A204.1 (cell line): ENCODE measurements at regions not wholly inside any gene's neighbourhood (a gene's known extent, or its start where the extent isn't known, plus 50 kb on each side); places are given as distances from the start of the nearest gene placed in this dataset.
"Not testable (repeated sequence)": the region's sequence is repeated elsewhere in the genome, so short reads cannot be mapped to it uniquely, and the experiment has no call there.

ENCODE experiments used
- FAIRE-seq: peaks from 2 replicates; lab custom pipeline; 2012; peaks lifted over from hg19 to GRCh38; lab: Jason Lieb, UNC

DNA sequence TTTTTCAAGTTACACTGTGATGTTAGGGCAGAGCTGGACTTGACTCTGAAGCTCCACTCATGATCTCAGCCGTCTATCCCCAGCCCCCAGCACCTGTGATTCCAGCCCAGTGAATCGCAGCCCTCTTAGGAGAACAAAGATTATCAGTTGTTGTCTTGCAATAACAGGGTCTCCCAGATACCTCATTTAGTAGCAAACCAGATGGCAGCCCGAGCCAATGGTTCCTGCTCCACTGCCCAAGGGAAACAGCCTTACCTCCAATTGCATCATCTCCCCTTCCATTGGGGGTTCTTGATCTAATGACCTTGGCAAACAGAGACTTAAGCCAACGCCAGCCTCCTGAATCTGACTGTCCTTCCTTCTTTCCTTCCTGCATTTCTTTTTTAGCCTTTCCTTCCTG is 371.2 kb downstream of the BCL11B start:
- no peak for FAIRE-seq

DNA sequence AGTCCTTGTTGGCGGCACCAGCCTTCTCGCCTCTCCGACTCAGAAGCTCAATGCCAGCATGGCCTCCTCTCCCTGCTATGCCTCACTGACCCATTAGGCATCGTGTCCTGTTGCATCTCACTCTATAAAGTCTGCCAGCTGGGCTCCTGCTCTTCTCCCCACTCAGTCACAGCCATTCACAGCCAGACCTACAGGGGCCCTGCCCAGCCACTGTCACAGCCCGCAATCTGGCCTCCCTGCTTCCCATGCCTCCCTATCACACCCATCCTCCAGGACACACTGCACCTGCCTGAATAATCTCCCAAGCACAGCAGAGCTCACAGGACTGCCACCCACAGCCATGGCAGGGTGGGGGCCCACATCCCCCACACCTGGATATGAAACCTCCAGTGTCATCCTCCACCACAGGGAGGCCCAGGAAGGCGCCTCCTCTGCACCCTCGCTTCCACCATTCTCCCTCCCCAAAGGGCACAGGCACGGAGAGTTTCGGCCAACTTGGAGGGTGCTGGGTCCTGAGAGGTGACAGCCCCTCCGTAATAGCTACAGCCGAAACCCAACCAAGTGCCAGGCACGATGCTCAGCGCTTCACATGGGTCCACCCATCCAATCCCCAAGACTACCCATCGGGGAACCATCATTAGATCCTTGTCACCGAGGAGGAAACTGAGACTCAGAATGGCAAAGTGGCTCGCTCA is 370.3 kb downstream of the BCL11B start:
- FAIRE-seq = no peak

DNA sequence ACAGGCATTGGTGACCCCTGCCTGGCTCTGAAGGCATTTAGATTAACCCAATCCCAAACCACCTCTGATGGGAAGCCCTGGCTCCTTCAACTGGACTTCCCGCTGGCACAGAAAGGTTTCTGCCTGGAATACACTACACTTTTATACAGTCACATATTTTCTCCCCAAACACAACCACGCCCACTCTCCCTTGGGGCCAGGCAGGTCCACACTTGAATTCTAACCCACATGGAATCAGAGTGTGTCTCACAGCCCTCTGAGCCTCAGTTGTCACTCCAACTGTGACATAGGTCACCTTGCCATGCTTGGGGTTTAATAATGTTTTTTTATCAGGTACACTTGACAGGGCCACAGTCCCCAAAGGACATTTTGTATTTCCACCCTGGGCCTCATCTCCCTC is 368.6 kb downstream of the BCL11B start:
- FAIRE-seq = no peak

DNA sequence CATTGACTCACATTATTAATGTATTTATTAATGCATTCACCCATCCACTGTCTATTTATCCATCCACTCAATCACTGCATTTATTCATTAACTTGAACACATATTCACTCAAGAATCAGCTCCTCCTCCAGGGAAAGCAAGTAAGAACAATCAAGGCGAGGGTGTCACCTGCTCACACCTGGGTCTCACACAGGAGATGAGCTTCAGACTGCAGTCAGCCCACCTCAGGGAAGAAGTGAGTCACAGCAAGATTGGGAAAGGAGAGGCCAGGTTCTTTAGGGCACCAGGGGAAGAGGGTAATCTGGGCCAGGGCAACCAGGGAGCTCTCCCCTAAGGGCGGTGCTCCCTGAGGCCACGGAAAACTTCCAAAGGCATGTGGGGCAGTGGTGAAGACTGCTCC is 367.3 kb downstream of the BCL11B start:
- FAIRE-seq = no peak

- FAIRE-seq = no peak
Measured at GRCh38 chr14:98906123-98906995, 365.6 kb downstream of the BCL11B start.

DNA sequence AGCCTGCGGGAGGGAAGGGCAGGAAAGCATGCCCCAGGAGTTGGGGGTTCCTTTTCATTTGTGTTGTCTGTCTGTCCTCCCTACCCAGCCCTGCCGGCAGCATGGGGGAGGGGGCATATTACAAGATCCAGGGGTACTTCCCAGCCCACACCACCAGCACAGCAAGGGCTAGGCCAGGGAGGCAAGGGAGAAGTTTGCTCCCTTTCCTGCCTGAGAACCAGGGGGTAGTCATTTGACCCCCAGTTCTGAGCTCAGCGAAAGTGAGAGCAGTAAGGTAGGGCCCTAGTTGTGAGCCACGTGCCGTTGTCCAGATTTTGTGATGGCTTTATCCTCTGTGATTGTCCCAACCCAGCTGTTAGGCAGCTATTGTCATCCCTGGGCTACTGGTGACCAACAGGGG is 364.7 kb downstream of the BCL11B start:
- FAIRE-seq = no peak

- no peak for FAIRE-seq
Measured at GRCh38 chr14:98908050-98908449, 363.9 kb downstream of the BCL11B start.

GRCh38 chr14:98909251-98909944 is 362.6 kb downstream of the BCL11B start:
- no peak for FAIRE-seq

DNA sequence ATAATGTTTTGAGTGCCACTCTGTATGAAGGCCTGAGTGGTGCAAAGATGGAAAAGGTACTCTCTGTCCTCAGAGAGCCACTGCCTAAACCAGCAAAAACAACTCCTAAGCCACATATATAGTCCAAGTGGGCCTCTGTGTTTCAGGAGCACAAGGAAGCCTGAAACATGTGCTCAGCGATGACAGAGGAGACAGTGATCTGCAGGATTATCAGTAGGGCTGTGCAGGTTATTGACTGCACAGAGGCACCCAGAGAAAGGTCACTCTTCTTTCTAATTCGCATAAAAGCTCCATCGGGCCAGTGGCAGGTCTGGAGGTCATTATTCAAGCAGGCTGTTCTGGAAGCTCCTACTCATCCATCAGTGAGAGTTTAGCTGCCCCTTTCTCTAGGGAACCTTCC is 361.9 kb downstream of the BCL11B start:
- FAIRE-seq = no peak

GRCh38 chr14:98912655-98913054 is 359.3 kb downstream of the BCL11B start:
- no peak for FAIRE-seq

DNA sequence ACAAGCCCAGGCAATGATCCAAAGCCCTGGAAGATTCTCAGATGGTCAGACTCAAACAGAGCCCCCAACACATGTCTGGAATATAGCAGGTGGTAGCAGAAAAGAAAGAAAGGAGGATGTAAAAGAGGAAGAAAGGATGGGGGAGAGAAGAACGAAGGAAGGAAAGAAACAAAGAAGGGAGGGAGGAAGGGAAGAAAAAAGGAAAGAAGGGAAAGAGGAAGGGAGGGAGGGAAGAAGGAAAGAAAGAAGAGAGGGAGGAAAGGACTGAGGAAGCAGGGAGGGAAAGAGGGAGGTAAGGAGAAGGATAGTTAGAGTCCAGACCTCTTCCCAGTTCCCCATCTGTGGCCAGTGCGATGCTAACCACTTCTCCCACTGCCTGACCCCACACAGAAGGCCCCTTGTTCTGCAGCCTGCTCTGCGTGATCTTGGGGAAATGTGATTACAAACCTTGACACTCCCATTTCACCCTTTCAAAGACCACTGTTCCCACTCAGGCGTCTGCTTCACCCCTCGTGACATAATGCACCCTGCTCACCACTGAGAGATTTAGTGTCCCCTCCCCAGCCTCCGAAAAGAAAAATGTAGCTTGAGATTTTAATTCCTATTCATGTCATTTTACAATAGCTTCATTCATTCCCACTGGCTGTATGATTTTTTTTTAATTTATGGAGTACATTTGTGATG is 357.9 kb downstream of the BCL11B start:
- no peak for FAIRE-seq

DNA sequence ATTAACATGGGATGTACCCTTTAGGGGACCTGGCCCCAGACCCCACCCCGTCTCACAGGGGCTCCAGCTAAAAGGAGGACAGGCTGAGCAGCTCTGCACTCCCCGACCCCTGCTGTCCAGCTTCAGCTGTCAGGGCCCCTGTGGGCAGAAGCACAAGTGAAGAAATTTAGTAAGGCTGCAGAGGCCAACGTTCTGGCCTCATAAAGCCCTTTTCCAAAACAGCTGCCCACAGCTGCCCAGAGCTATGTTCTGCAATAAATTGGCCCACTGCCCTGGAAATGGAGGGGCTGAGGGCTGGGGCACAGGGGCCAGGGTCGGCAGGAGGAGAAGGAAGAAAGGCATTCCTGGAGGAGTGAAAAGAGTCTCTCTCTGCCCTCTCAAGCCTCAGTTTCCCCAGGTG is 357.1 kb downstream of the BCL11B start:
- FAIRE-seq = no peak

DNA sequence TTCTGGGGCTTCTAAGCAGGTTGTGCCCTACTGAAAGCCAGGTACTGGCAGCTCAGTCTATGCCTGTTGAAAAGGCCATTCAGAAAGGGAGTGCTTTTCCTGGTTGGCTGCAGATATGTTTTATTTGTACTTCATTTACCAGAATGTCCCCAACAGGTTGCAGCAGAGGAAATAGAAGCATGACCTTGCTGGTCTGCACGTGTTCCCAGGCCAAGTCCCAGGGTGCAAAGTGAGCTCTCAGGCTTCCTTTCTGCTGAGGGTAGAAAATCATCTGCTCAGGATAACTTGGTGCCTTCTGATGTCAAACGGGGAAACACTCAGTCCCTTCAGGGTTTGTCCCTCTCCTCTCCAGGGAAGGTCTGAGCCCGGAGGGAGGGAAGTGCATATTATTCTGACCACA is 356.4 kb downstream of the BCL11B start:
- FAIRE-seq = no peak

DNA sequence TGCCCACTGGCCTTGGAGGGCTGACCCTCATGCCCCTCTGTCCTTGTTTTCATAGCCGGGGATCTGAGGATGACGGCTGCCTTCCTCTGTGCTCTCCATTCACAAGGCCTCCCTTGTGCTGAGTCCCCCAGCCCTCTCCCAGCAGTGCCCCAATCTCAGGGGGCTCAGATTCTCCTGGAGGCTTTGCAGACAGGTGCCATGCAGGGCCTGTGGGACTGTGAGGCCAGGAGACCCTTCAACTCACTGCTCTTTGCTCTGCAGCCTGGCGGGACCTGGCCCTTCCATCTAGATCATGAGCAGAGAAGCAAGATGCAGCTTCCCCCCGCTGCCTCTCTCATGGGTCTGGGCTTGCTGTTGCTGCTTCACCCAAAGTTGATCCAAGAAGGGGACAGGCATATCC is 356.0 kb downstream of the BCL11B start:
- FAIRE-seq = no peak

DNA sequence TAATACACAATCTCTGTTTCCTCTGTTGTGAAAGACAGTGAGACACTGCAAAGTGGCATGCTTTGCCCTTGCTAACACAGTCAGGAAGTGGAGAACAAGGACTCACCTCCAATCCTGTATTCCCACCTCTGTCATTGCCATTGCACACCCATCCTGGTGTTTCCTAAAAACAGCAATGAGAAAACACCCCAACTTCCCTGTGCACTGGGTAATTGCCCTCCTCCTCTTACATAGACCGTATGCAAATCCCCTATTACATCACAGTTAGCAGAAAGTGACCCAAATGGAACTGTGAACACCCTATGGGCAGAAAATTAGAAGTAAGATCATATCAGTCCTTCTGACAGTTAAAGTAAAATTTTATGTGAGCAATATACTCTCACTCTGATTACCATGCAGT is 355.5 kb downstream of the BCL11B start:
- no peak for FAIRE-seq

DNA sequence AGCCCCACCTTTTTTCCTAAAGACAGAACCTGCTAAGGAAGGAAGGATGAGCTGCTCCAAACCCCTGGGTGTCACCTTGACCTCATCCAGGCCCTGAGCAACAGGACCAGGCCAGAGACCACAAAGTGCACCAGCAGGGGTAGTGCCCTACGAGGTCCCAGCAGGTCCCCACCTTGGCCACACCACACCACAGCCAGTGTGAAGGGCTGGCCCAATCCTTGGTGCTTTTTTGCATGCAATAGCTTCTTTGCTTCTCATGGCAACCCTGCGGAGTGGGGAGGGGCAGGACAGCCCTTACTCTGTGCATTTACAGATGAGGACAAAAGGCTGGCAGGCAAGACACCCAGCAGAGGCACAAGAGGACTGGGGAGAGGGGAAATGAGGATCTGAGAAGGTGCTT is 352.6 kb downstream of the BCL11B start:
- no peak for FAIRE-seq

DNA sequence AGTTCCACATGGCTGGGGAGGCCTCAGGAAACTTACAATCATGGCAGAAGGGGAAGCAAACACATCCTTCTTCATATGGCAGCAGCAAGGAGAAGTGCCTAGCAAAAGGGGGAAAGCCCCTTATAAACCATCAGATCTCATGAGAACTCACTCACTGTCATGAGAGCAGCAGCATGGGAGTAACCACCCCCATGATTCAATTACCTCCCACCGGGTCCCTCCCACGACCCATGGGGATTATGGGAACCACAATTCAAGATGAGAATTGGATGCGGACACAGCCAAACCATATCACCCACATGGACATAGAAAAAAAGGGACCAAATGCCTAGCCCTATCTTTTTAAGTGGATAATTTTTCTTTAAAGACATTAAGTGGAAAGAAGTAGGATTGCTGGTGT is 350.7 kb downstream of the BCL11B start:
- FAIRE-seq = not testable (repeated sequence)

GRCh38 chr14:98923596-98923995 is 348.4 kb downstream of the BCL11B start:
- no peak for FAIRE-seq

DNA sequence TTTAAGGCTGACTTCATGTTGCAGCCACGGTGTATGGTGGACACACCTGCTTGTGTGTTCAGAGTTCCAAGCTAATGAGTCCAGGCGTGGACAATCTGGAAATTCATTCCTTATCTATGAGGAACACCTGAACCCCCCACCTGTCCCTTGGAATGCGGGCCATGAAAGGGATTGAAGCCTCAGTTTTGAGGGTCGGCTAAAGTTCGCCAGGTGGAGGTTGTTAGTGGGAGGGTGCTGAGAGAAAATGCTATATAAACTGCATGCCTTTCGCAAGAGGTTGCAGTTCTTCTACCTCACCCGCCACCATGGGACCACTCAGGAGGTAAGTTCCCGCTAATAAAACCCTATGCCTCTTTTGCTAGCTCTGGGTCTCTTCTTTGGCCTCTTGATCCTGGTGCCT is 348.0 kb downstream of the BCL11B start:
- no peak for FAIRE-seq

DNA sequence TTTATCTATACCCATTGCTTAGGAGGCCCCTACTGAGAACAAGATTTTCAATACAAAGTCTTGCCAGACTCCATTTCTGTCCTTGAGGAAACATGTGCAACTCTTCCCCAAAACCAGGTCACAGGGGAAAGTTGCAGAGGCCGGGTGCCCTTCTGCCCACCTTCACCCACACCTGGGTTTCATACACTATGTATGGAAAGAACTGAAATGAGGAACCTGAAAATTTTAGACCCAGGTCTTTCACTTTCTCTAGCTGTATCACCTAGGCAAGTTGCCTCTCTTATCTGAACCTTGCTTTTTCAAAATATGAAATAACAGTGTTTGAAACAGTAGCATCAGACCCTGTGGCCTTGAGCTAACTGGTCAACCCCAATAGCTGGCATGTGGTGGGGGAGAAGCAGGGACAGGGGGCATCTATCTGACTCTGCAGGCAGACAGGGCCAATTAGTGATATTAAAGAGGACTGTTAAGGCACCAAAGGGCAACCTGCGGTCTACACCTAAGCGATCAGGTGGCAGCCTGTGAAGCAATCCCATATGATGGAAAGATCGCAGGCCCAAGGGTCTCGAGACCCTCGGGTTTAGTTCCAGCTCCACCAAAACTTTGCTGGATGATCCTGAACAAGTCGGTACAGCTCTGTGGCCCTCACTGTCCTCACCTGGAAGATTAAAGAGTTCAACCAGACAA is 346.5 kb downstream of the BCL11B start:
- no peak for FAIRE-seq

- FAIRE-seq = no peak
Measured at GRCh38 chr14:98926146-98926545, 345.9 kb downstream of the BCL11B start.

DNA sequence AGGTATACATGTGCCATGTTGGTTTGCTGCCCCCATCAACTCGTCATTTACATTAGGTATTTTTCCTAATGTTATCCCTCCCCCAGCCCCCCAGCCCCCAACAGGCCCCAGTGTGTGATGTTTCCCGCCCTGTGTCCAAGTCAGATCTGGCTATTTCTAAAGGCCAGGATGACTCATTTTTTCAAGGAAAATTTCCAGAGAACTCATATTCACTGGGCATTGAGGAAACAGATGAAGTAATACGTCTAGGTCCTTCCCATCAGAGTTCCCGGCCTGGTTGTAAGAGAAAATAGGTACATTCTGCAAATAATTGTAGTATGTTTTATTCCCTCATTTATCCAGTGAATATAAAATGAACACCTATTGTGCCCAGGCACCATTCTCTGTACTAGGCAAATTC is 345.2 kb downstream of the BCL11B start:
- no peak for FAIRE-seq
